Heart right ventricle (tissue), 16 donors: ENCODE measurements at regions not wholly inside any gene's neighbourhood (a gene's known extent, or its start where the extent isn't known, plus 50 kb on each side); places are given as distances from the start of the nearest gene placed in this dataset.
"Not testable (repeated sequence)": the region's sequence is repeated elsewhere in the genome, so short reads cannot be mapped to it uniquely, and the experiment has no call there.

ENCODE experiments used
- ATAC-seq, 8 donors: fragments of 200-7000 bp; cut with Tn5 transposase; one replicate each; pipeline ENCODE4 v1.9.1; 2020; ENCODE audit warnings: mild to moderate bottlenecking in 8 of 8, moderate library complexity in 8 of 8, moderate number of reproducible peaks in 1 of 8
- DNase-seq, 2 donors: peaks; one replicate each; pipeline ENCODE4 v3.0.0-alpha.2; 2020
- H3K27ac ChIP-seq, 10 donors: fragments of 200-600 bp; sonication (generic) in 2 of 10; one replicate each; pipeline versions ENCODE4 v1.5.0 to v1.8.0; 2020 to 2022; ENCODE audit warnings: mild to moderate bottlenecking in 3 of 10
- H3K27me3 ChIP-seq, 7 donors: fragments of 200-600 bp; one replicate each; pipeline ENCODE4 v1.8.0; 2021 to 2022; ENCODE audit warnings: mild to moderate bottlenecking in 2 of 7
- H3K36me3 ChIP-seq, 9 donors: fragments of 200-600 bp; sonication (generic) in 1 of 9; one replicate each; pipeline versions ENCODE4 v1.5.0 to v1.8.0; 2020 to 2022; ENCODE audit warnings: mild to moderate bottlenecking in 2 of 9
- H3K4me1 ChIP-seq, 9 donors: fragments of 200-600 bp; sonication (generic) in 1 of 9; one replicate each; pipeline versions ENCODE4 v1.5.0 to v1.8.0; 2020 to 2022; ENCODE audit warnings: mild to moderate bottlenecking in 4 of 9
- H3K4me3 ChIP-seq, 10 donors: fragments of 200-600 bp; sonication (generic) in 2 of 10; one replicate each; pipeline versions ENCODE4 v1.5.0 to v1.8.0; 2020 to 2022; ENCODE audit warnings: mild to moderate bottlenecking in 7 of 10, moderate library complexity in 2 of 10
- H3K9me3 ChIP-seq, 11 donors: fragments of 200-600 bp in 10 of 11; sonication (generic) in 2 of 11; one replicate each; pipeline versions ENCODE4 v1.5.0 to v1.8.0; 2013 to 2022; ENCODE audit warnings: mild to moderate bottlenecking in 2 of 11, control low read depth in 1 of 11, moderate library complexity in 1 of 11
- CTCF ChIP-seq, 9 donors: fragments of 200-600 bp; sonication (generic) in 2 of 9; IDR thresholded peaks; one replicate each; pipeline versions ENCODE4 v1.5.0 to v1.8.0; 2021 to 2022; ENCODE audit warnings: antibody characterized with exemption in 9 of 9, mild to moderate bottlenecking in 5 of 9, moderate library complexity in 1 of 9
- WGBS, 2 donors: extraction: QIAGEN DNeasy Blood & Tissue Kit; methylation state at CpG; one replicate each; pipeline ENCODE4 v1.1.7; 2013; ENCODE audit warnings: inconsistent platforms in 1 of 2; 5-methylcytosine and 5-hydroxymethylcytosine counted together
- intact Hi-C, 10 donors: fragments of 100-400 bp; cut with DNase I; formaldehyde crosslinking; loops; one replicate each; pipeline versions ENCODE4 v1.11.1 to v1.14.2; 2022
- donor health status: Arrhythmogenic right ventricular cardiomyopathy.
- donor health status: ischemic (EF 13 %, LVEDD 7.1; RV severe dilation, severe dysfunction).
- donor health status: healthy with polysubstance abuse.
- donor health status: DM: no; HTN: yes; CAD: no.
- donor health status: DM: no; HTN: no; CAD: no.
- donor health status: ischemic (EF 25% LVEDD 6.9; RV normal size, moderate dysfunction).
- donor health status: ischemic (EF 25% LVEDD 5.7; RV mildly dilated, moderate dysfunction).
- donor health status: healthy.
- donor health status: DM: yes; HTN: yes; CAD: no.
- donor health status: Ischemic cardiomyopathy.
- donor health status: ischemic (EF 35%, LVEDD 5.7; RV mildly dilated, moderate dysfunction).
- donor health status: nonischemic (EF 11% LVEDD 7.7; RV severe dilation, severe dysfunction).
- donor health status: DM: yes; HTN: yes; CAD: no.
- donor health status: PGD.
- donor health status: ischemic (EF 29% LVEDD 5.4; RV normal size, mild dysfunction).
- donor health status: nonischemic (EF 23%, LVEDD 6.1; RV moderate dilation, normal function).

- DNase-seq = no peak
- Histone ChIP-seq H3K27ac (no peak overlapping the region), H3K4me3 (no peak overlapping the region), H3K4me1 (peaks cover 0 to 2% (median 0%) of the 10 kb centered on the region in 9 donors), H3K36me3 (no peaks in the 10 kb centered on the region), H3K9me3 (peaks cover 0 to 4% (median 0%) of the 10 kb centered on the region in 11 donors), H3K27me3 (no peaks in the 10 kb centered on the region)
- ATAC-seq = no peak
- 95 to 97% methylated on average over 1 of the region's 1 CpG for WGBS, 2 donors
- TF ChIP-seq CTCF (IDR thresholded peaks at IDR 0.05) = no peak
- intact Hi-C loops = no loop called here
Measured at GRCh38 chr1:94666797-94667196, 125.2 kb upstream of the F3 start.

- Histone ChIP-seq H3K36me3 (no peaks in the 10 kb centered on the region), H3K27me3 (no peaks in the 10 kb centered on the region), H3K4me3 (no peak overlapping the region), H3K9me3 (no peaks in the 10 kb centered on the region), H3K27ac (no peak overlapping the region), H3K4me1 (peaks cover 0 to 22% (median 13%) of the 10 kb centered on the region in 9 donors)
- 63 to 75% methylated on average over 2 of the region's 2 CpGs for WGBS, 2 donors
- DNase-seq (no peak), ATAC-seq (no peak)
- TF ChIP-seq CTCF (IDR thresholded peaks at IDR 0.05) = no peak
- intact Hi-C loops = loop anchor here in 1 of 10 donors (5.0 kb wide), 1 partner anchor 76 kb away; no protein-coding TSS in a partner anchor
Measured at GRCh38 chr1:94661431-94661932, 119.9 kb upstream of the F3 start.

GRCh38 chr1:94660994-94661393, 119.4 kb upstream of the F3 start:
- Histone ChIP-seq H3K27ac (peak overlapping the region in 1 of 10 donors; percentile 6), H3K9me3 (no peaks in the 10 kb centered on the region), H3K4me1 (peaks cover 0 to 22% (median 13%) of the 10 kb centered on the region in 9 donors), H3K27me3 (no peaks in the 10 kb centered on the region), H3K4me3 (no peak overlapping the region), H3K36me3 (no peaks in the 10 kb centered on the region)
- ATAC-seq (no peak), DNase-seq (no peak)
- TF ChIP-seq CTCF (IDR thresholded peaks at IDR 0.05) = no peak
- intact Hi-C loops = loop anchor here in 1 of 10 donors (5.0 kb wide), 1 partner anchor 76 kb away; no protein-coding TSS in a partner anchor

GRCh38 chr1:94660258-94660657, 118.7 kb upstream of the F3 start:
- WGBS, 2 donors = 56 to 65% methylated on average over 2 of the region's 2 CpGs
- Histone ChIP-seq H3K9me3 (no peaks in the 10 kb centered on the region), H3K27ac (no peak overlapping the region), H3K4me3 (no peak overlapping the region), H3K36me3 (no peaks in the 10 kb centered on the region), H3K4me1 (peaks cover 0 to 22% (median 13%) of the 10 kb centered on the region in 9 donors), H3K27me3 (no peaks in the 10 kb centered on the region)
- DNase-seq (no peak), ATAC-seq (no peak)
- intact Hi-C loops = loop anchor here in 1 of 10 donors (5.0 kb wide), 1 partner anchor 77 kb away; no protein-coding TSS in a partner anchor
- TF ChIP-seq CTCF (IDR thresholded peaks at IDR 0.05) = no peak

GRCh38 chr1:94659202-94659601, 117.6 kb upstream of the F3 start:
- H3K9me3 ChIP-seq, DNase-seq, H3K27me3 ChIP-seq, H3K36me3 ChIP-seq, ATAC-seq, H3K4me3 ChIP-seq: not testable (repeated sequence)
- intact Hi-C loops = loop anchor here in 6 of 10 donors (2.0 to 10.0 kb wide), 9 partner anchors 93 to 143 kb away; partner anchors contain the start of gene F3 (in 4 of the 6)
- Histone ChIP-seq H3K4me1 (peaks cover 0 to 27% (median 16%) of the 10 kb centered on the region in 9 donors), H3K27ac (peak overlapping the region in 2 of 10 donors; percentile 67 to 70)
- 91 to 94% methylated on average over 1 of the region's 1 CpG for WGBS, 2 donors
